Uterus (tissue), 3 donors: ENCODE measurements at regions not wholly inside any gene's neighbourhood (a gene's known extent, or its start where the extent isn't known, plus 50 kb on each side); places are given as distances from the start of the nearest gene placed in this dataset.

Experiments used
- DNase-seq, 2 donors: peaks; one replicate each; pipeline ENCODE4 v3.0.0-alpha.2; 2019 to 2020
- H3K27ac ChIP-seq, 2 donors: fragments of 200-600 bp; sonication (generic); 1 replicate in 1 of 2; 2 replicates in 1 of 2; pipeline ENCODE4 v1.5.1; 2016 to 2018
- H3K27me3 ChIP-seq, 2 donors: fragments of 200-600 bp; sonication (generic); one replicate each; pipeline ENCODE4 v1.5.1; 2018 to 2019; ENCODE audit warnings: control low read depth in 1 of 2
- H3K36me3 ChIP-seq, 2 donors: fragments of 200-600 bp; sonication (generic); one replicate each; pipeline ENCODE4 v1.5.1; 2019; ENCODE audit warnings: control low read depth in 1 of 2
- H3K4me1 ChIP-seq, 2 donors: fragments of 200-600 bp; sonication (generic); one replicate each; pipeline ENCODE4 v1.5.1; 2018 to 2019; ENCODE audit warnings: control low read depth in 1 of 2
- H3K4me3 ChIP-seq, 2 donors: fragments of 200-600 bp; sonication (generic); 1 replicate in 1 of 2; 2 replicates in 1 of 2; pipeline ENCODE4 v1.5.1; 2018 to 2019; ENCODE audit warnings: mild to moderate bottlenecking in 1 of 2
- H3K9me3 ChIP-seq, 2 donors: fragments of 200-600 bp; sonication (generic); one replicate each; pipeline ENCODE4 v1.5.1; 2019; ENCODE audit warnings: control low read depth in 1 of 2
- POLR2A ChIP-seq, 2 donors: fragments of 450-650 bp; IDR thresholded peaks; one replicate each; pipeline ENCODE4 v1.6.1; 2016; ENCODE audit warnings: antibody characterized with exemption in 2 of 2, mild to moderate bottlenecking in 1 of 2, moderate library complexity in 1 of 2
- intact Hi-C: fragments of 100-400 bp; cut with DNase I; formaldehyde crosslinking; loops from one replicate; pipeline ENCODE4 v1.15.1; 2023; ENCODE audit warnings: low total_unique reads
- TF ChIP-seq, protein P1 (sequence below), 4 experiments: fragments of 200-600 bp in 2 of 4; fragments of 450-650 bp in 2 of 4; sonication (generic) in 2 of 4; IDR thresholded peaks; one replicate each; pipeline ENCODE4 v1.5.1; 2016 to 2019; ENCODE audit warnings: antibody characterized with exemption in 4 of 4, mild to moderate bottlenecking in 2 of 4, moderate library complexity in 1 of 4
- donor health status: DM: yes; HTN: yes; CAD: no.

- Histone ChIP-seq H3K27ac (peak overlapping the region in 1 of 2 donors; percentile 49), H3K36me3 (no peaks in the 10 kb centered on the region), H3K4me1 (no peaks in the 10 kb centered on the region), H3K9me3 (no peaks in the 10 kb centered on the region), H3K27me3 (no peaks in the 10 kb centered on the region), H3K4me3 (no peak overlapping the region)
- no peak for DNase-seq
- intact Hi-C loops = no loop called here
- no peak for TF ChIP-seq POLR2A (IDR thresholded peaks at IDR 0.05)
- TF ChIP-seq, protein P1, sequence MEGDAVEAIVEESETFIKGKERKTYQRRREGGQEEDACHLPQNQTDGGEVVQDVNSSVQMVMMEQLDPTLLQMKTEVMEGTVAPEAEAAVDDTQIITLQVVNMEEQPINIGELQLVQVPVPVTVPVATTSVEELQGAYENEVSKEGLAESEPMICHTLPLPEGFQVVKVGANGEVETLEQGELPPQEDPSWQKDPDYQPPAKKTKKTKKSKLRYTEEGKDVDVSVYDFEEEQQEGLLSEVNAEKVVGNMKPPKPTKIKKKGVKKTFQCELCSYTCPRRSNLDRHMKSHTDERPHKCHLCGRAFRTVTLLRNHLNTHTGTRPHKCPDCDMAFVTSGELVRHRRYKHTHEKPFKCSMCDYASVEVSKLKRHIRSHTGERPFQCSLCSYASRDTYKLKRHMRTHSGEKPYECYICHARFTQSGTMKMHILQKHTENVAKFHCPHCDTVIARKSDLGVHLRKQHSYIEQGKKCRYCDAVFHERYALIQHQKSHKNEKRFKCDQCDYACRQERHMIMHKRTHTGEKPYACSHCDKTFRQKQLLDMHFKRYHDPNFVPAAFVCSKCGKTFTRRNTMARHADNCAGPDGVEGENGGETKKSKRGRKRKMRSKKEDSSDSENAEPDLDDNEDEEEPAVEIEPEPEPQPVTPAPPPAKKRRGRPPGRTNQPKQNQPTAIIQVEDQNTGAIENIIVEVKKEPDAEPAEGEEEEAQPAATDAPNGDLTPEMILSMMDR (IDR thresholded peaks at IDR 0.05) = no peak
Measured at GRCh38 chr2:67516362-67516761, 119.2 kb downstream of the ETAA1 start.

DNA sequence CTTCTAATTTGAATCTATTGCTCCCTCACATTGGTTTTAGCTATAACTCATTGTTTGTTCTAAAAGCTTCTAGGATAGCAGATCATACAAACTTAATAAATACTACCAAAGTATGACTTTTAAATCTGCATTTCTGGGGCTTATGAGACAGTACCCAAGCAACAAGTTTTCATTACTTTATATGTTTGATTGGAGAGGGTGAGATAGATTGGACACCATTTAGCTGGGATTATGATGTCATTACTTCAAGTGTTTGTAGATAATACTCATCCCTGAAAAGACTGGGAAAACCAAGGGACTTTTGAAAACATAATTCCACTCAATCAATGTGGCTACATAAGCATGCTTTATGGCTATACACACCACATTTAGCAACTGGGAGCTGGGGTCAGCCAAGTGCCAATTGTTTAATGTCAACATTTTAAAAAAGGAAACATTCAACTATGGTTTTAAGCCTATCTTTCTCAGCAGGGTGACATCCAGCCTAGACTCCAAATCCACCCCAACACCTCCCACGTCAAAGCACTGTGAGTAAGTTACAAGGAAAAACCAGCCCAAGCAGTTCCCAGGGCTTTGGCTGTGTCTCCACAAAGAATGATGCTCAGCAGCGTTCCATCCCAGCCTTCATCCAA is 119.9 kb downstream of the ETAA1 start:
- no peak for TF ChIP-seq POLR2A (IDR thresholded peaks at IDR 0.05)
- TF ChIP-seq, protein P1 (IDR thresholded peaks at IDR 0.05) = no peak
- intact Hi-C loops = no loop called here
- Histone ChIP-seq H3K9me3 (no peaks in the 10 kb centered on the region), H3K4me1 (no peaks in the 10 kb centered on the region), H3K27me3 (no peaks in the 10 kb centered on the region), H3K36me3 (no peaks in the 10 kb centered on the region), H3K27ac (no peak overlapping the region), H3K4me3 (no peak overlapping the region)
- DNase-seq = peak; percentile 22 to 27

GRCh38 chr2:67522148-67522547 is 125.0 kb downstream of the ETAA1 start:
- peaks cover 0 to 11% of the 10 kb centered on the region in 2 donors for H3K4me1 ChIP-seq
- intact Hi-C loops = no loop called here
- H3K36me3 ChIP-seq = no peaks in the 10 kb centered on the region
- TF ChIP-seq, protein P1 (IDR thresholded peaks at IDR 0.05) = no peak
- TF ChIP-seq POLR2A (IDR thresholded peaks at IDR 0.05) = no peak
- no peaks in the 10 kb centered on the region for H3K27me3 ChIP-seq
- no peak overlapping the region for H3K27ac ChIP-seq
- DNase-seq = no peak
- H3K4me3 ChIP-seq = no peak overlapping the region
- H3K9me3 ChIP-seq = no peaks in the 10 kb centered on the region

GRCh38 chr2:67524213-67524612 is 127.1 kb downstream of the ETAA1 start:
- H3K27me3 ChIP-seq = no peaks in the 10 kb centered on the region
- no peaks in the 10 kb centered on the region for H3K36me3 ChIP-seq
- H3K27ac ChIP-seq = peak overlapping the region in 1 of 2 donors; percentile 43
- intact Hi-C loops = no loop called here
- peaks cover 0 to 11% of the 10 kb centered on the region in 2 donors for H3K4me1 ChIP-seq
- no peaks in the 10 kb centered on the region for H3K9me3 ChIP-seq
- DNase-seq = no peak
- no peak for TF ChIP-seq POLR2A (IDR thresholded peaks at IDR 0.05)
- TF ChIP-seq, protein P1 (IDR thresholded peaks at IDR 0.05) = no peak
- H3K4me3 ChIP-seq = no peak overlapping the region

- Histone ChIP-seq H3K27ac (peak overlapping the region in 1 of 2 donors; percentile 43), H3K36me3 (no peaks in the 10 kb centered on the region), H3K4me3 (no peak overlapping the region), H3K9me3 (no peaks in the 10 kb centered on the region), H3K4me1 (peaks cover 0 to 11% of the 10 kb centered on the region in 2 donors), H3K27me3 (no peaks in the 10 kb centered on the region)
- DNase-seq = no peak
- TF ChIP-seq POLR2A (IDR thresholded peaks at IDR 0.05) = no peak
- TF ChIP-seq, protein P1 (IDR thresholded peaks at IDR 0.05) = no peak
- intact Hi-C loops = no loop called here
Measured at GRCh38 chr2:67524777-67525176, 127.6 kb downstream of the ETAA1 start.
